GM18519 (cell line): ENCODE measurements at regions not wholly inside any gene's neighbourhood (a gene's known extent, or its start where the extent isn't known, plus 50 kb on each side); places are given as distances from the start of the nearest gene placed in this dataset.
"Not testable (repeated sequence)": the region's sequence is repeated elsewhere in the genome, so short reads cannot be mapped to it uniquely, and the experiment has no call there.

Source experiments
- ATAC-seq: cut with Tn5 transposase; IDR thresholded peaks from one replicate; pipeline ENCODE4 v1.9.1; 2021; ENCODE audit warnings: mild to moderate bottlenecking, moderate library complexity; ENCODE audit not compliant: unreplicated experiment, low FRiP score

GRCh38 chr4:103499094-103499493 lies 220.7 kb downstream of the TACR3 start:
- ATAC-seq = no peak

DNA sequence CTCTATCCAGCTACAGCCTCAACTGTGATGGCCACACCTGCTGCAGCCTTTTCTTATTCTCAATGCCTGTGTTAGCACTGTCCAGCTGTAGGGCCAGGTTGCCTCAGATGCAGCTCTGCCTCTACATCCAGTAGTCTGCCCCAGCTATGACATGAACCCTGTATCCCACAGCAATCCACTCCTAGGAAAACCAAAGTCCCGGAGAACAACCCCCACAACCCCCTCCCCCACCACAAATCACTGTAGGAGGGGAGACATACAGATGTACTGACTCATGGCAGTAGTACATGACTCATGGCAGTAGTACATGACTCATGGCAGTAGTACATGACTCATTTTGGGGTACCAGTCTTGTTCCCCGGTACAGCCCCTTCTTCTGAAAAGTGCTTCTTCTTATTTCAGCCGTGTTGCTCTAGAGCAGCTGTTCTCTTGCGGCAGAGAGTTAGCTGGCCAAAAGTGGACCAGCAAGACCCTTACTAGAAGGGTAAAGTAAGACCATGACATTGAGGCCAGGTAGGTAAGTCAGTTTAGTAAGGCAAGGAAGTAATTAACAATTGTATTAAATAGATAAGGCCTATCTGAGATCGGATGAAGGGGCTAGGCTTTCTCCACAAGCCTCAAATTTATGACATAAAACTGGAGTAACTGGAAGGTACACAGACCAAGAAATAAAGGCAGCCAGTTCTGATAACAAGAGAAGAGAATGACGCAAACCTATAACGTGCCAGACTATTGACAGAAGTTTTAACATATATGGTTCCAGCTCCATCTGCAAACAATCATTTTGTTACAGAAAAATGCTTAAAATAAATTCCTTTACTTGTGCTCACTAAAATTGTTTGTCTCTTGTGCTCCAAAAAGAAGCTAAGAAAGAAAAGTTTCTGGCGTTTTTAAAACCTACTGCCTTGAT lies 221.4 kb downstream of the TACR3 start:
- peak; percentile 80 for ATAC-seq

GRCh38 chr4:103497692-103498091 lies 222.1 kb downstream of the TACR3 start:
- peak; percentile 32 for ATAC-seq

GRCh38 chr4:103496800-103497199 lies 223.0 kb downstream of the TACR3 start:
- ATAC-seq = no peak

DNA sequence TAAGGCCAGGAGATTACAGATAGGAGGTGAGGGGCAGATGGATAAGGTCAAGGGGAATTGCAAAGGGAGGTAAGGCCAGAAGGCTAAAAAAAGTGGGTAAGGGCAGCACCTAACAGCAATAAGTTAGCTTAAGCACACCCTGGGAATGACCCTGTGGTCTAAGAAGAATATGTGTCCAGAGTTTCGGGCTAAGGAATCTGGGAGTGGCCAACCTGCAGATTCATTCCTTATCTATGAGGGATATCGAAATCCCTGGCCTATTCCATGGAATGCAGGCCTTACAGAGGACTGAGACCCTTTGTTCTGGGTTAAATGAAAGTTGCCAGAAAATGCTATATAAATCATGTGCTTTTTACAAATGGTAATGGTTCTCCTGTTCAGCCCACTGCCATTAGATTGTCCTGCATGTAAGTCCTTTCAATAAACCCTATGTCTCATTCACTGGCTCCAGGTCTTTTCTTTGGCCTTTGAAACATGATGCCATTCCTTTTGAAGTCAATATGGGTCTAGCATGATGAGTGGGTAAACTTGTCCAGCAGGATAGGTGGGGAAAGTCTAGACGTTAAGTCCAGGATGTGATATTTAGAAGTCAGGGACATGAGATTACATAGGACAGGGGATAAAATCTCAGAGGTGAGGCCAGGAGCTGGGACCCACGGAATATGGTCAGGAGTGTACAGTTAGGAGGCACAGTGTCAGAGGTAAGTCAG lies 226.2 kb downstream of the TACR3 start:
- ATAC-seq = no peak

DNA sequence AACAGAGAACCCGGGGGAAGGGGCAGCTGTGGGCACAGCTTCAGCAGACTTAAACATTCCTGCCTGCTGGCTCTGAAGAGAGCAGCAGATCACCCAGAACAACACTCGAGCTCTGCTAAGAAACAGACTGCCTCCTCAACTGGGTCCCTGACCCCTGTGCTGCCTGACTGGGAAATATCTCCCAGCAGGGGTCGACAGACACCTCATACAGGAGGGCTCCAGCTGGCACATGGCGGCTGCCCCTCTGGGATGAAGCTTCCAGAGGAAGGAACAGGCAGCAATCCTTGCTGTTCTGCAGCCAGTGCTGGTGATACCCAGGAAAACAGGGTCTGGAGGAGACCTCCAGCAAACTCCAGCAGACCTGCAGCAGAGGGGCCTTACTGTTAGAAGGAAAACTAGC lies 234.5 kb downstream of the TACR3 start:
- not testable (repeated sequence) for ATAC-seq

- ATAC-seq = no peak
These were observed 235.3 kb downstream of the TACR3 start for GRCh38 chr4:103484521-103484920.

- no peak for ATAC-seq
These were observed 236.9 kb downstream of the TACR3 start for GRCh38 chr4:103482893-103483292.

DNA sequence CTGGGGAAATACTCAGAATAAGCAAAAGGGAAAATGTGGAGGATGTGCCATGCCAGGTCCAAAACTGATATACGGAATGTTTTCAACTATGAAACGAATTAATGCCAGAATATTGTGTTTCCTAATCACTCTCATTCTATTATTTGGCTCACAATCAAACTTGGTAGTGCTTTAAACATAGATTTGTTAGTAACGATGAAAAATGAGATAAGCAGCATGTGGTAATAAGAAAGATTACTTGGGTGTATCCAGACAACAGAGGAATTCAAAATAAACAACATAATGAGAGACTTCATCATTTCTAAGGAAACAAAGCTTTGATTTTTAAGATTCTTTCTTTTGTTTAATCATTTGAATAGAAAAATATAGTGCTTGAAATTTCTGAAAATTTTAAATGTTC lies 237.3 kb downstream of the TACR3 start:
- ATAC-seq = no peak

DNA sequence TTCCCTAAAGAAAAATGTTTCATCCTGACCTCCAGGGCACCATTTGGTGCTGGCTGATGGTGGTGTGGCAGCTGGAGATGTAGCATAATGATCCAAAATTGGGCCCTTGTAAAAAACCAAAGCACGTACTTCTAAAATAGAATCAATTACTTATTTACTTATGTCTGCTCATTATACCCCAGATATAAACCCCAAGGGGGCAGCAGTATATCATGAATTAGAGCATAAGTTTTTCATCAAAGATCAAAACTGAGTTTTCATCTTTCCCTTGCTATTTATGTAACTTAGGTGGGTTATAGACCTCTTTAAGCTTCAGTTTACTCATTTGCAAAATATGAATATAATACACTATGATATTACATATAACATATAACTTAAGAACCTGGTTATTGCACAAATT lies 241.1 kb downstream of the TACR3 start:
- ATAC-seq = no peak

DNA sequence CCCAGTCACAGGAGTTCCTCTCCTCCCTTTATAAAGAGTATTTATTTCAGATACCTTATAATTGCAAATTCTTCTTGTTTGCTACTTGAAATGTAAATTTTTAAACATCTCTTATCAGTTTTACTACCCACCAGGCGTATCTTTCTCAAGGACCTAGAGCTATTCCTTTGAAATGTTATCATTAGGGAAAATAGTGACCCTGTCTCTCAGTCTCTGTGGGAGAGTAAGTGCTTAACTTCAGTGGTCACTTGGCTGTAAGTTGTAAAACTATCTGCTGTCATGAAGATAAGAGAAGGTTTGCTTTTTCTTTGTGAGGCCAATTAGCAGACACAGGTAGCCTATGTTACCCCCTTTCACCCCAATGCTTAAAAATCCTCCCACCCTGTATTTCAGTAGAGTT lies 241.6 kb downstream of the TACR3 start:
- no peak for ATAC-seq

DNA sequence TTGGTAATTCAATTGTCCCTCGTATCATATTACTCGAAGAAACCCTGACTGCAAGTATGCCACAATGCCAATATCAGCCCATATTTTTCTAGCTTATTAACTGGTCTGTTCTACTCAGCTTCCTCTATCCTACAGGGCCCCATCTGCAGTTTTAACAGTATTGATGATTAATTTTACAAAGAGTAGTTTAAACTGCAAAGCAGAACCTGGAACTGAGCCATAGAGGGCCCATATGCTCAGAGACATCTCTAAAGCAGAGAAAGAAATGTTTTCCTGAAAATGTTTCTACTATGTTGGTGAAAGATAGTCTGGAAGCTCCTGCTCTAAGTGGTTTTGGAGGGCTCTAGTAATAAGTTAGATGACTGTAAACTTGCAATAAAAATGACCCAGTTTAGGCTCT lies 259.4 kb upstream of the CENPE start:
- no peak for ATAC-seq

DNA sequence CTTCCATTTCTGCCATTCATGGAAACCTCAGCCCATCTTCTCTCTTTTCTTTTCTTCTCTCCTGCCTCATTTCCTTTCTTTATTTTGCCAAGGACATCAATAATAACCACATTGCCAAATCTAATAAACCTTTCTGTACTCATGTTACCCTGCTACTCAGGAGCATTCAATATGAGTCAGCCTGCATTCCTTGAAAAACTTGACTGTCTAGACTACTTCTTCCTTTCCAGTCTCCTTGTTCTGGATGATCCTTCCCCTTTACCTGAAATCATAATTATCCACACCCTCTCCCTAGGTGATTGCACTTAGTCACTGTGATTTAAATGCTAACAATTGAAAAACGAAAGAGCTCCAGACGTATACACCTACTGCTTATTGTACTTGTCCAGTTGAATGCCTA lies 253.2 kb upstream of the CENPE start:
- no peak for ATAC-seq

DNA sequence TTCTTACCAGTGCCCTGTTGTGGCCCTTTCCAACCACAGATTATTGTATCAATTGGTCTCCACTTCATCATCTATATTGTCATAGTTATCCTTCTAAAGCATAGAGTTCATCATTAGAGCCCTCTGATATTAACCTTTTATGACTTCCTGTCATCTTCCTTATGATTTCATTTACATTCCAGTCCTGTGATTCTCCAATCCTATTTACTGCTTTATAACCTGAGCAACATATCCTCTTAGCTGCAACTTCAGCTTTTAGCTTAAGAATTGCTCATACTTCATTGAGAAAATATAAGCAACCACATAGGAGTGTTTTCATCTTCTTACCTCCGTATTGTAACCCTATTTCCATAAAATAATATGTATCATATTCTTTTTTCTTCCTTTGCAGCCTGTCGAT lies 252.6 kb upstream of the CENPE start:
- no peak for ATAC-seq

DNA sequence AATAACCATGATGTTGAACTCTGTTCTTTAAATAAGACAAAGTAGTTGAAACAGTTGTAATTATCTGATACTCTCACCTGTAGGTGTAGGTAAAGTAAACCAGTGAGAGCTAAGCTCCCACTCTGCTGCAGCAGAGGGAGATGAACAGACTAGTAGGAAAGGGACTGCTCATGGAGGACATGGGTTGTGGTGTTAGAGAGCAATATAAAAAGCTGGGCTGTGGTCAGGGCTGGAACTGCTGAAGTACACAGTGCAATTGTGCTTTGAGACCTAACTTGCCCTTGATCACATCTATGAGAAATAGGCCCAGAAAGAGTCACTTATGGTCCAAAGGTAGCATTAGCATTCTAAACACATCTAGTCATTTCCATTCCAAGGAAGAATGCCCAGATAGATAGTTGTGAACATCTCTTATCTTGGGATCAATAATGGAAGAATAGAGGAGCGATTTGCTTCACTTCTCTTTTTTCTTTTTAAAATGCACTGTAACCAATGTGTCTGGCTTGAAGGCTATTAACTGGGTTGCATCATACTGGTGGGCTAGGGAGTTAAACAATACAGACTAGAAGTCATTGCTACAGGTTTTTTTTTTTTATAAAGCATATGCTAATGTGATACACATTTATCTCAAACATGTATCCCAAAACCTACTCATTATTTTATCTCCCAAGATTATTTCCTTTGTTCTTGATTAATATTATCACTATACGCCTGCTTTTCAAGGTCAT lies 251.3 kb upstream of the CENPE start:
- no peak for ATAC-seq

DNA sequence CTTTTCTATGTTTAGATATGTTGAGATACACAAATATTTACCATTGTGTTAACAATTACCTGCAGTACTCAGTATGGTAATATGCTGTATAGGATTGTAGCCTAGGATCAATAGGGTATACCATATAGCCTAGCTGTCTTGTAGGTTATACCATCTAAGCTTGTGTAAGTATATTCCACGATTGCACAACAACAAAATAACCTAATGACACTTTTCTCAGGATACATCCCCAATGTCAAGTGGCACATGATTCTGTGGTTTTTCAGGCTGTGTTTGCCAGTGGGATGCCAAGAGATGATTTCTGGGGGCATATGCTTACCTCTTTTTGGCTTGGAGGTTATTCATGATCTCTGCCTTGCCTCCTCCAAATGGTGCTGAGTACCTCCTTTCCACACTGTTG lies 247.2 kb upstream of the CENPE start:
- ATAC-seq = no peak

GRCh38 chr4:103443324-103443723 lies 245.2 kb upstream of the CENPE start:
- no peak for ATAC-seq

GRCh38 chr4:103429283-103429682 lies 231.1 kb upstream of the CENPE start:
- ATAC-seq = peak; percentile 92

DNA sequence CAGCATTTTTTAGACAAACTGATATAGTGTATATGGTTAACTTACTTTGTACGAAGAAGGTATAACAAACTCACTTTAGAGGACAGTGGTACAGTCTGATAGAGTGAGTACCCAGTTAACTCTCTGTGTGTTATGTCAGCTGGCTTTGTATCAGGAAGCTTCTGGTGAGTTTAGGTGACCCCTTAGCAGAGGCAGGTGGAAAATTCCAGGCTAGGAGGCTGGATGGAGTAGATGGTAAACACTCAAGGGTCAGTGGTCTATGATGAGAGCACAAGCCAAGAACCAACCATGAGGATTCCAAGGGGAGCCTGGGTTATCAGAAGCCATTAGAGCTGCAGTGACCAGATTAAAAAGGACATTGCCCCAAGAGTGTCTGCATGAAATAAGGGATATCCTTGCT lies 227.3 kb upstream of the CENPE start:
- no peak for ATAC-seq

- no peak for ATAC-seq
These were observed 226.7 kb upstream of the CENPE start for GRCh38 chr4:103424853-103425252.

DNA sequence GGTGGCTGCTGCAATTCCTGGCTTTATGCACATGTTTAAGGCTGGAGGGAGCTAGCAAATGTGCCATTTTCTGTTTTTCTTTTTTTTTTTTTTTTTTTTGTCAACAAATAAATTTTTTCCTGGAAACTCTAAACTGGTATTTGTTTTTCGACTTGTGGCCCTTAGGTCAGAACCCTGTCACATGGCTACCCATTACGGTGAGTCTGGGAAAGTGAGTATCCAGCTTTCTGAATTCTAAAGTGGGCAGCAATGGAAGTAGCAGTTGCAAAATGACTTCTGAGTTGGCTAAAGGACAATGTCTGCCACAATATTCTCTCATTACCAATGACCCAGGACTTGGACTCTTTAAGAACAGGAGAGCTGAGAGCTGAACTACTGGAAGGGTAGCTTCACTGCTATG lies 225.1 kb upstream of the CENPE start:
- no peak for ATAC-seq
